H1 (cell line): ENCODE measurements at regions not wholly inside any gene's neighbourhood (a gene's known extent, or its start where the extent isn't known, plus 50 kb on each side); places are given as distances from the start of the nearest gene placed in this dataset.

ENCODE experiments used
- CTCF ChIA-PET: fragments of 300-600 bp; sonication (Branson Sonifier 250); formaldehyde crosslinking; loops from one replicate; lab custom pipeline; 2021; ENCODE audit not compliant: partially characterized antibody; lab: Charles Lee
- POLR2A ChIA-PET: fragments of 300-600 bp; sonication (Branson Sonifier 250); formaldehyde crosslinking; loops from one replicate; lab custom pipeline; 2021; ENCODE audit warnings: inconsistent platforms; ENCODE audit not compliant: partially characterized antibody; lab: Charles Lee
- DNase-seq, 2 experiments: peaks; one replicate each; pipeline versions ENCODE4 v3.0.0 to v3.0.0-alpha.2; 2010 to 2022; ENCODE audit warnings: low spot score in 2 of 2, low read depth in 1 of 2, mixed read lengths in 1 of 2
- FAIRE-seq: peaks from 2 replicates; lab custom pipeline; 2011; peaks lifted over from hg19 to GRCh38; lab: Jason Lieb, UNC
- H2AFZ ChIP-seq: 2 replicates; pipeline ENCODE4 v1.8.1; 2012; ENCODE audit warnings: low read length, inconsistent platforms
- H2AK5ac ChIP-seq: 2 replicates; pipeline ENCODE4 v1.6.1; 2013; ENCODE audit warnings: low read depth, low read length
- H2BK120ac ChIP-seq: replicated peaks from 2 replicates; pipeline ENCODE3; 2013; ENCODE audit warnings: low read depth, low read length, inconsistent platforms
- H2BK12ac ChIP-seq: 2 replicates; pipeline ENCODE4 v1.6.1; 2013; ENCODE audit warnings: low read depth, low read length
- H2BK15ac ChIP-seq: 2 replicates; pipeline ENCODE4 v1.6.1; 2013; ENCODE audit warnings: low read length
- H2BK20ac ChIP-seq: 2 replicates; pipeline ENCODE4 v1.6.1; 2013; ENCODE audit warnings: low read length
- H2BK5ac ChIP-seq: 2 replicates; pipeline ENCODE4 v1.6.1; 2013; ENCODE audit warnings: low read depth, low read length
- H3K14ac ChIP-seq: 2 replicates; pipeline ENCODE4 v1.6.1; 2013; ENCODE audit warnings: inconsistent platforms; ENCODE audit not compliant: insufficient read length
- H3K18ac ChIP-seq: 2 replicates; pipeline ENCODE4 v1.6.1; 2013; ENCODE audit warnings: low read length; ENCODE audit errors: extremely low read depth
- H3K23ac ChIP-seq: 2 replicates; pipeline ENCODE4 v1.6.1; 2013; ENCODE audit warnings: inconsistent platforms; ENCODE audit not compliant: insufficient read length
- H3K23me2 ChIP-seq: 2 replicates; pipeline ENCODE4 v1.6.1; 2013; ENCODE audit warnings: low read depth, low read length
- H3K27ac ChIP-seq: 2 replicates; pipeline ENCODE4 v1.6.1; 2011; ENCODE audit warnings: low read depth, low read length, inconsistent platforms
- H3K27me3 ChIP-seq, 4 experiments: replicated peaks in 1 of 4; 1 replicate in 1 of 4; 2 replicates in 3 of 4; pipeline versions ENCODE4 v1.6.1 to v1.8.1; 2011 to 2013; ENCODE audit warnings: low read length in 3 of 4, mild to moderate bottlenecking in 3 of 4, inconsistent platforms in 2 of 4, mixed read lengths in 2 of 4, moderate library complexity in 1 of 4; ENCODE audit not compliant: control insufficient read depth in 3 of 4, insufficient read depth in 3 of 4; ENCODE audit errors: extremely low read depth in 1 of 4
- H3K36me3 ChIP-seq, 4 experiments: 2 replicates each; pipeline versions ENCODE4 v1.6.1 to v1.8.1; 2011 to 2013; ENCODE audit warnings: mild to moderate bottlenecking in 4 of 4, low read length in 3 of 4, moderate library complexity in 2 of 4, control low read depth in 1 of 4, inconsistent platforms in 1 of 4; ENCODE audit not compliant: insufficient read depth in 4 of 4, control insufficient read depth in 2 of 4
- H3K4ac ChIP-seq: replicated peaks from 2 replicates; pipeline ENCODE3; 2013; ENCODE audit warnings: low read length, low read depth, mixed read lengths, inconsistent platforms; ENCODE audit not compliant: insufficient read length
- H3K4me1 ChIP-seq, 4 experiments: replicated peaks in 1 of 4; 1 replicate in 1 of 4; 2 replicates in 3 of 4; pipeline versions ENCODE4 v1.6.1 to v1.8.1; 2011 to 2013; ENCODE audit warnings: low read length in 3 of 4, inconsistent platforms in 2 of 4, mixed read lengths in 1 of 4; ENCODE audit not compliant: insufficient read depth in 4 of 4, control insufficient read depth in 3 of 4
- H3K4me2 ChIP-seq, 2 experiments: 2 replicates each; pipeline versions ENCODE4 v1.6.1 to v1.8.1; 2011 to 2013; ENCODE audit warnings: low read depth in 2 of 2, low read length in 2 of 2, control low read depth in 1 of 2, inconsistent platforms in 1 of 2, mild to moderate bottlenecking in 1 of 2; ENCODE audit not compliant: insufficient read depth in 1 of 2
- H3K4me3 ChIP-seq, 4 experiments: fragments of 200-600, 300-600 bp in 1 of 4; sonication (generic), shearing (Covaris generic), sonication (Bioruptor Twin) in 1 of 4; 2 replicates each; pipeline versions ENCODE4 v1.5.1 to v1.8.1; 2011 to 2016; ENCODE audit warnings: low read length in 4 of 4, low read depth in 3 of 4, control low read depth in 2 of 4, inconsistent platforms in 2 of 4, mild to moderate bottlenecking in 2 of 4, mixed read lengths in 1 of 4, moderate library complexity in 1 of 4; ENCODE audit not compliant: insufficient read depth in 2 of 4; ENCODE audit errors: extremely low read depth in 1 of 4
- H3K56ac ChIP-seq: replicated peaks from 2 replicates; pipeline ENCODE3; 2013; ENCODE audit warnings: low read depth, mild to moderate bottlenecking, mixed read lengths, low read length, inconsistent platforms; ENCODE audit not compliant: insufficient read length
- H3K79me1 ChIP-seq: 2 replicates; pipeline ENCODE4 v1.6.1; 2013; ENCODE audit warnings: low read depth, low read length, control low read depth
- H3K79me2 ChIP-seq, 2 experiments: 2 replicates each; pipeline versions ENCODE4 v1.6.1 to v1.8.1; 2012 to 2013; ENCODE audit warnings: low read length in 2 of 2, mild to moderate bottlenecking in 2 of 2, inconsistent platforms in 1 of 2; ENCODE audit not compliant: insufficient read depth in 2 of 2, control insufficient read depth in 1 of 2
- H3K9ac ChIP-seq, 4 experiments: replicated peaks in 1 of 4; 1 replicate in 1 of 4; 2 replicates in 3 of 4; pipeline versions ENCODE4 v1.6.1 to v1.8.1; 2011 to 2013; ENCODE audit warnings: low read depth in 3 of 4, low read length in 3 of 4, control low read depth in 2 of 4, mild to moderate bottlenecking in 2 of 4, moderate library complexity in 2 of 4, inconsistent platforms in 1 of 4; ENCODE audit errors: extremely low read depth in 1 of 4
- H3K9me3 ChIP-seq, 2 experiments: 2 replicates each; pipeline versions ENCODE4 v1.6.1 to v1.8.1; 2012 to 2013; ENCODE audit warnings: mild to moderate bottlenecking in 2 of 2, moderate library complexity in 2 of 2, control low read depth in 1 of 2, inconsistent platforms in 1 of 2, low read depth in 1 of 2, low read length in 1 of 2, mixed read lengths in 1 of 2; ENCODE audit not compliant: insufficient read depth in 2 of 2
- H4K20me1 ChIP-seq, 2 experiments: replicated peaks in 1 of 2; 2 replicates each; pipeline versions ENCODE3 to v1.8.1; 2011 to 2013; ENCODE audit warnings: inconsistent platforms in 2 of 2, low read length in 2 of 2, mild to moderate bottlenecking in 1 of 2; ENCODE audit not compliant: insufficient read depth in 2 of 2, control insufficient read depth in 1 of 2
- H4K5ac ChIP-seq: 2 replicates; pipeline ENCODE4 v1.6.1; 2013; ENCODE audit warnings: low read length, low read depth, mixed read lengths, inconsistent platforms; ENCODE audit not compliant: insufficient read length
- H4K8ac ChIP-seq: 2 replicates; pipeline ENCODE4 v1.8.0; 2013; ENCODE audit warnings: mild to moderate bottlenecking, moderate library complexity, low read length, inconsistent platforms; ENCODE audit not compliant: insufficient read depth; ENCODE audit errors: extremely low read depth
- H4K91ac ChIP-seq: replicated peaks from 2 replicates; pipeline ENCODE3; 2013; ENCODE audit warnings: low read length, mixed read lengths, inconsistent platforms; ENCODE audit not compliant: insufficient read length
- BACH1 ChIP-seq: IDR thresholded peaks from 2 replicates; pipeline ENCODE4 v1.6.1; 2012; ENCODE audit warnings: low read length, improper control_type of control experiment
- KDM1A ChIP-seq: fragments of 200-600, 300-600 bp; sonication (generic); IDR thresholded peaks from 2 replicates; pipeline ENCODE4 v1.7.1; 2016; ENCODE audit warnings: mild to moderate bottlenecking, low read length, borderline replicate concordance
- TAF7 ChIP-seq: optimal IDR thresholded peaks from 2 replicates; pipeline ENCODE3; 2011; ENCODE audit warnings: low read depth, mild to moderate bottlenecking, inconsistent platforms, low read length, moderate library complexity, borderline replicate concordance
- WGBS, 2 experiments: shearing (Covaris generic) in 1 of 2; methylation state at CpG; one replicate each; pipeline versions ENCODE4 v1.1.6 to v1.1.7; 2013 to 2015; ENCODE audit warnings: low lambda C conversion rate in 2 of 2, mixed read lengths in 2 of 2, inconsistent platforms in 1 of 2, low coverage in 1 of 2, missing lambda C conversion rate in 1 of 2; ENCODE audit not compliant: insufficient replicate concordance in 2 of 2, insufficient coverage in 1 of 2, insufficient read length in 1 of 2; ENCODE audit errors: extremely low coverage in 1 of 2, missing lambda C conversion rate in 1 of 2; 5-methylcytosine and 5-hydroxymethylcytosine counted together
- TF ChIP-seq, protein P1 (sequence below), 3 experiments: IDR thresholded peaks; 1 replicate in 2 of 3; 2 replicates in 1 of 3; pipeline versions ENCODE4 v1.5.1 to v1.6.1; 2011; ENCODE audit warnings: low read length in 3 of 3, mild to moderate bottlenecking in 3 of 3, inconsistent platforms in 2 of 3, low read depth in 1 of 3, moderate library complexity in 1 of 3; ENCODE audit not compliant: insufficient read depth in 1 of 3; ENCODE audit errors: control extremely low read depth in 1 of 3

DNA sequence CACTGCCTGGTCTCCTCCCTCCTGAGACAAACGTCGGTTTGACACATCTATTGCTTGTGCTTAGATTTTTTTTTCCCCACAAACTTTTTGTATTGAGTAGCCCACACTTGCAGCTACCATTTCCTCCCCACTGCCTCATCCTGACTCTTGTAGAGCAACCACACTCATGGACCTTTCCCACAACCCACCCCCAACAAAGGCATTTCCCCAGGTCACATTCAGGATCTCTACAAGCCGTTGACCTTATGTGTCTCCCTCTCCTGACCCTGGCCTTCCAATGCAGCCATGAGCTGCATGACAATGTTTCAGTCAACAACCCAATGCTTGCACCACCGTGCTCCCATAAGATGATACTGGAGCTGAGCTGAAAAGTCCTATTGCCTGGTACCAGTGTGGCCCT lies 91.9 kb upstream of the MKI67 start:
- Histone ChIP-seq H3K18ac (no peak overlapping the region), H3K56ac (no peak overlapping the region), H4K20me1 (no peaks in the 10 kb centered on the region), H3K79me2 (no peaks in the 10 kb centered on the region), H2BK5ac (no peak overlapping the region), H3K4me3 (no peak overlapping the region), H2AFZ (no peak overlapping the region), H3K4me1 (peaks cover 0 to 2% (median under 1%) of the 10 kb centered on the region in 4 experiments; a peak in 2 of 7 replicates), H2BK120ac (no peak overlapping the region), H3K9me3 (no peaks in the 10 kb centered on the region), H2AK5ac (no peak overlapping the region), H3K27ac (no peak overlapping the region), H3K23ac (no peak overlapping the region), H4K5ac (no peak overlapping the region), H4K8ac (no peak overlapping the region), H2BK12ac (no peak overlapping the region), H3K4me2 (no peak overlapping the region), H3K9ac (no peak overlapping the region), H3K4ac (no peak overlapping the region), H2BK15ac (no peak overlapping the region), H3K36me3 (no peaks in the 10 kb centered on the region), H2BK20ac (no peak overlapping the region), H3K14ac (no peak overlapping the region), H4K91ac (no peak overlapping the region), H3K23me2 (peaks cover 3% of the 10 kb centered on the region; the same call in 1 of the 2 replicates), H3K27me3 (peaks cover 0 to 2% (median 0%) of the 10 kb centered on the region in 4 experiments; a peak in 1 of 7 replicates), H3K79me1 (no peaks in the 10 kb centered on the region)
- DNase-seq (no peak), FAIRE-seq (no peak)
- ChIA-PET CTCF (interaction anchor here (0.5 to 1.4 kb wide), 3 partner anchors 9 to 709 kb away, joined by 3 read pairs; no protein-coding TSS in a partner anchor), POLR2A (no interaction called here)
- WGBS, 2 experiments: 88% methylated on average over 4 of the region's 4 CpGs; no CpG with 5 or more reads in 1 of the 2 experiments
- TF ChIP-seq BACH1 (no peak), TAF7 (no peak), KDM1A (no peak)
- TF ChIP-seq, protein P1, sequence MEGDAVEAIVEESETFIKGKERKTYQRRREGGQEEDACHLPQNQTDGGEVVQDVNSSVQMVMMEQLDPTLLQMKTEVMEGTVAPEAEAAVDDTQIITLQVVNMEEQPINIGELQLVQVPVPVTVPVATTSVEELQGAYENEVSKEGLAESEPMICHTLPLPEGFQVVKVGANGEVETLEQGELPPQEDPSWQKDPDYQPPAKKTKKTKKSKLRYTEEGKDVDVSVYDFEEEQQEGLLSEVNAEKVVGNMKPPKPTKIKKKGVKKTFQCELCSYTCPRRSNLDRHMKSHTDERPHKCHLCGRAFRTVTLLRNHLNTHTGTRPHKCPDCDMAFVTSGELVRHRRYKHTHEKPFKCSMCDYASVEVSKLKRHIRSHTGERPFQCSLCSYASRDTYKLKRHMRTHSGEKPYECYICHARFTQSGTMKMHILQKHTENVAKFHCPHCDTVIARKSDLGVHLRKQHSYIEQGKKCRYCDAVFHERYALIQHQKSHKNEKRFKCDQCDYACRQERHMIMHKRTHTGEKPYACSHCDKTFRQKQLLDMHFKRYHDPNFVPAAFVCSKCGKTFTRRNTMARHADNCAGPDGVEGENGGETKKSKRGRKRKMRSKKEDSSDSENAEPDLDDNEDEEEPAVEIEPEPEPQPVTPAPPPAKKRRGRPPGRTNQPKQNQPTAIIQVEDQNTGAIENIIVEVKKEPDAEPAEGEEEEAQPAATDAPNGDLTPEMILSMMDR (IDR thresholded peaks at IDR 0.05; ENCODE audit: control extremely low read depth in 1 of 3, insufficient read depth in 1 of 3, low read depth in 1 of 3, low read length in 3 of 3): no peak
